ENCODE measurements at regions not wholly inside any gene's neighbourhood (a gene's known extent, or its start where the extent isn't known, plus 50 kb on each side); places are given as distances from the start of the nearest gene placed in this dataset.

DNA sequence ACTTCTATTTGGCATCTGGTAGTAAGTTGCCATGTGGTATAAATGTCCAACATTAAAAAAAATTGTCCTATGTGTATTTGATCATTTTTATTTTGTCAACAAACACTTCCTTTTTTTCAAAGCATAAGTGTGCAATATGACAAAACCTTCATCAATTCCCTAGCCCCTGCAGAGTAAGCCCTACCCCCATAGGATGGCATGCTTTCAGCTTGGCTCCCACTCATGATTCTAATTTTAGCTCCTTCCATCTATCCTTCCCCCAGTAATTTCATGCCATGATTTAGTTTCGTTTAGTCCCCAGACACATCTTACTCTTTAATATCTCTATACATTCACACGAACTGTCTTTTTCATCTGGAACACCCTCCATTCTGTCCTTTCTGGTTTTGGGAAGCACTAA lies 250.6 kb upstream of the RAG2 start:
- H3K9me3 ChIP-seq, result no peaks in the 10 kb centered on the region
- no peak for DNase-seq (ENCODE audit: low read depth in 1 of 2, low spot score in 1 of 2)
- no peak for ATAC-seq
- no peak overlapping the region for H3K4me2 ChIP-seq
- H3K4me1 ChIP-seq, result no peaks in the 10 kb centered on the region
- FAIRE-seq, result no peak
- 0% methylated on average over 2 of the region's 2 CpGs for WGBS (ENCODE audit: missing lambda C conversion rate)
- no peak overlapping the region for H3K4me3 ChIP-seq
- TF ChIP-seq, protein P1, sequence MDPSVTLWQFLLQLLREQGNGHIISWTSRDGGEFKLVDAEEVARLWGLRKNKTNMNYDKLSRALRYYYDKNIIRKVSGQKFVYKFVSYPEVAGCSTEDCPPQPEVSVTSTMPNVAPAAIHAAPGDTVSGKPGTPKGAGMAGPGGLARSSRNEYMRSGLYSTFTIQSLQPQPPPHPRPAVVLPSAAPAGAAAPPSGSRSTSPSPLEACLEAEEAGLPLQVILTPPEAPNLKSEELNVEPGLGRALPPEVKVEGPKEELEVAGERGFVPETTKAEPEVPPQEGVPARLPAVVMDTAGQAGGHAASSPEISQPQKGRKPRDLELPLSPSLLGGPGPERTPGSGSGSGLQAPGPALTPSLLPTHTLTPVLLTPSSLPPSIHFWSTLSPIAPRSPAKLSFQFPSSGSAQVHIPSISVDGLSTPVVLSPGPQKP (IDR thresholded peaks at IDR 0.05; ENCODE audit: low read depth, low read length), result no peak
- TF ChIP-seq ESRRA (IDR thresholded peaks at IDR 0.05; ENCODE audit: borderline replicate concordance, low read length) (no peak), TP53 (CRISPR knock-in tag; IDR thresholded peaks at IDR 0.05) (no peak), NPAS2 (CRISPR knock-in tag; IDR thresholded peaks at IDR 0.05; ENCODE audit: borderline replicate concordance) (no peak), RNF2 (IDR thresholded peaks at IDR 0.05; ENCODE audit: borderline replicate concordance, low read depth) (no peak), HOXB13 (CRISPR knock-in tag; IDR thresholded peaks at IDR 0.05; ENCODE audit: low read depth) (no peak), FOXS1 (CRISPR knock-in tag; IDR thresholded peaks at IDR 0.05) (no peak), NFE2L2 (conservative IDR thresholded peaks at IDR 0.05; ENCODE audit: low read length) (no peak), BHLHE40 (IDR thresholded peaks at IDR 0.05; ENCODE audit: low read depth, low read length) (no peak)
- TF ChIP-seq, protein P2, sequence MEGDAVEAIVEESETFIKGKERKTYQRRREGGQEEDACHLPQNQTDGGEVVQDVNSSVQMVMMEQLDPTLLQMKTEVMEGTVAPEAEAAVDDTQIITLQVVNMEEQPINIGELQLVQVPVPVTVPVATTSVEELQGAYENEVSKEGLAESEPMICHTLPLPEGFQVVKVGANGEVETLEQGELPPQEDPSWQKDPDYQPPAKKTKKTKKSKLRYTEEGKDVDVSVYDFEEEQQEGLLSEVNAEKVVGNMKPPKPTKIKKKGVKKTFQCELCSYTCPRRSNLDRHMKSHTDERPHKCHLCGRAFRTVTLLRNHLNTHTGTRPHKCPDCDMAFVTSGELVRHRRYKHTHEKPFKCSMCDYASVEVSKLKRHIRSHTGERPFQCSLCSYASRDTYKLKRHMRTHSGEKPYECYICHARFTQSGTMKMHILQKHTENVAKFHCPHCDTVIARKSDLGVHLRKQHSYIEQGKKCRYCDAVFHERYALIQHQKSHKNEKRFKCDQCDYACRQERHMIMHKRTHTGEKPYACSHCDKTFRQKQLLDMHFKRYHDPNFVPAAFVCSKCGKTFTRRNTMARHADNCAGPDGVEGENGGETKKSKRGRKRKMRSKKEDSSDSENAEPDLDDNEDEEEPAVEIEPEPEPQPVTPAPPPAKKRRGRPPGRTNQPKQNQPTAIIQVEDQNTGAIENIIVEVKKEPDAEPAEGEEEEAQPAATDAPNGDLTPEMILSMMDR (IDR thresholded peaks at IDR 0.05), result no peak
- no peak overlapping the region for H3K27ac ChIP-seq
- ChIA-PET POLR2A (no interaction called here), CTCF (no interaction called here)

DNA sequence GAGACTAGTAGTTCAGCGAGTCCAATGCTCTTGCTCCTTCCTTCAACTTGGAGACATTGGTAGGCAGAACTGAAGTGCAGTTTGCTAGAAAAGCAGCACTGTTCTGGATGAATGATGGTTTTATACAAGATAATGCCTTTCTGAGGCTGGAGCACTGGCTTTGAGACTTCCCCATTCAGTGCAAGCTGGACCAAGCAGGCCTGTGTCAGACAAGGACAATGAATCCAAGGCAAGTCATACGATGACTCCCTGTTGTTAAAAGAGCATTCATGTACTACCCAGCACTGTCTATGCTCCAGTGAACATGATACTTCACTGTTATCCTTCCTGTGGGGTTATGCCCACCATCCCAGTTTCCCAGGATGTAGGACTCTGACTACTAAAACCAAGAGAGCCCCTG lies 242.3 kb upstream of the RAG2 start:
- H3K4me1 ChIP-seq, result no peaks in the 10 kb centered on the region
- no peak for ATAC-seq
- POLR2A ChIA-PET, result no interaction called here
- TF ChIP-seq SREBF2 (IDR thresholded peaks at IDR 0.05) (no peak), FOXS1 (CRISPR knock-in tag; IDR thresholded peaks at IDR 0.05) (no peak), POLR2AphosphoS2 (conservative IDR thresholded peaks at IDR 0.05; ENCODE audit: low read length) (no peak), GATA3 (IDR thresholded peaks at IDR 0.05; ENCODE audit: borderline replicate concordance) (no peak), RNF2 (IDR thresholded peaks at IDR 0.05; ENCODE audit: borderline replicate concordance, low read depth) (no peak)
- TF ChIP-seq, protein P3, sequence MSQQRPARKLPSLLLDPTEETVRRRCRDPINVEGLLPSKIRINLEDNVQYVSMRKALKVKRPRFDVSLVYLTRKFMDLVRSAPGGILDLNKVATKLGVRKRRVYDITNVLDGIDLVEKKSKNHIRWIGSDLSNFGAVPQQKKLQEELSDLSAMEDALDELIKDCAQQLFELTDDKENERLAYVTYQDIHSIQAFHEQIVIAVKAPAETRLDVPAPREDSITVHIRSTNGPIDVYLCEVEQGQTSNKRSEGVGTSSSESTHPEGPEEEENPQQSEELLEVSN (IDR thresholded peaks at IDR 0.05; ENCODE audit: borderline replicate concordance, low read depth), result no peak
- 0% methylated on average over 2 of the region's 2 CpGs for WGBS (ENCODE audit: missing lambda C conversion rate)
- no peaks in the 10 kb centered on the region for H3K9me3 ChIP-seq
- no peak overlapping the region for H3K27ac ChIP-seq
- FAIRE-seq, result no peak
- H3K4me2 ChIP-seq, result no peak overlapping the region
- H3K4me3 ChIP-seq, result no peak overlapping the region
- CTCF ChIA-PET, result no interaction called here
- DNase-seq (ENCODE audit: low read depth in 1 of 2, low spot score in 1 of 2), result no peak

DNA sequence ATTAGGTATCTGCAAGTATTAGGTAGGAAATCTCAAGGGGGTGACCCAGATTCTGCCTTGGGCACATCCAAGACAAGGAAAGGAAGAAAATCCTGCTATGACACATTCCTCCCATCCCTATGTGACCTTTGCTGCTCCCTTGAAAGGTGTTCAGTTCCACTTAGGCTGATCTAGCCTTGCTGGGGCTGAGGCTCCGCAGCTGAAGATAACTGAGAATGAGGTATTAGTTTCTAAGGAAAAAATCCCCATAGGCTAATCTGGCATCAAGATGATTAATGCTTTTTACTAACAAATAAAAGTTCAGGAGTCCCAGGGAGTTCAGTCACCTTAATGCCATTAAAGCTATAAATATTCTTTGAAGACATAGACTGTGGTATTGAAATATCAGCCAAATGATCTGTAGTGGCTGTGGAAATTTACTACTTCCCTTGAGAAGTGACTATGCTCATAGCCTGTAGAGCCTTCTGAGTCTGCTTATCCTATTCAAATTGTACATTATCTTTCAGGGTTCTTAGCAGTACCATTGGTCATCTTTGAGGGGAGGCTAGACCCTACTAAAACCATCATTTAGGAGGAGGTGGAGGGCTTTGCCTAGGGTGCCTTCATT lies 239.9 kb upstream of the RAG2 start:
- 0% methylated on average over 1 of the region's 1 CpG for WGBS (ENCODE audit: missing lambda C conversion rate)
- no peak for FAIRE-seq
- TF ChIP-seq, protein P1 (IDR thresholded peaks at IDR 0.05; ENCODE audit: low read depth, low read length), result no peak
- TF ChIP-seq, protein P4, sequence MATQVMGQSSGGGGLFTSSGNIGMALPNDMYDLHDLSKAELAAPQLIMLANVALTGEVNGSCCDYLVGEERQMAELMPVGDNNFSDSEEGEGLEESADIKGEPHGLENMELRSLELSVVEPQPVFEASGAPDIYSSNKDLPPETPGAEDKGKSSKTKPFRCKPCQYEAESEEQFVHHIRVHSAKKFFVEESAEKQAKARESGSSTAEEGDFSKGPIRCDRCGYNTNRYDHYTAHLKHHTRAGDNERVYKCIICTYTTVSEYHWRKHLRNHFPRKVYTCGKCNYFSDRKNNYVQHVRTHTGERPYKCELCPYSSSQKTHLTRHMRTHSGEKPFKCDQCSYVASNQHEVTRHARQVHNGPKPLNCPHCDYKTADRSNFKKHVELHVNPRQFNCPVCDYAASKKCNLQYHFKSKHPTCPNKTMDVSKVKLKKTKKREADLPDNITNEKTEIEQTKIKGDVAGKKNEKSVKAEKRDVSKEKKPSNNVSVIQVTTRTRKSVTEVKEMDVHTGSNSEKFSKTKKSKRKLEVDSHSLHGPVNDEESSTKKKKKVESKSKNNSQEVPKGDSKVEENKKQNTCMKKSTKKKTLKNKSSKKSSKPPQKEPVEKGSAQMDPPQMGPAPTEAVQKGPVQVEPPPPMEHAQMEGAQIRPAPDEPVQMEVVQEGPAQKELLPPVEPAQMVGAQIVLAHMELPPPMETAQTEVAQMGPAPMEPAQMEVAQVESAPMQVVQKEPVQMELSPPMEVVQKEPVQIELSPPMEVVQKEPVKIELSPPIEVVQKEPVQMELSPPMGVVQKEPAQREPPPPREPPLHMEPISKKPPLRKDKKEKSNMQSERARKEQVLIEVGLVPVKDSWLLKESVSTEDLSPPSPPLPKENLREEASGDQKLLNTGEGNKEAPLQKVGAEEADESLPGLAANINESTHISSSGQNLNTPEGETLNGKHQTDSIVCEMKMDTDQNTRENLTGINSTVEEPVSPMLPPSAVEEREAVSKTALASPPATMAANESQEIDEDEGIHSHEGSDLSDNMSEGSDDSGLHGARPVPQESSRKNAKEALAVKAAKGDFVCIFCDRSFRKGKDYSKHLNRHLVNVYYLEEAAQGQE (IDR thresholded peaks at IDR 0.05), result no peak
- H3K4me1 ChIP-seq, result no peaks in the 10 kb centered on the region
- no peak for ATAC-seq
- no peak for DNase-seq (ENCODE audit: low read depth in 1 of 2, low spot score in 1 of 2)
- H3K4me2 ChIP-seq, result no peak overlapping the region
- no peak overlapping the region for H3K4me3 ChIP-seq
- no peaks in the 10 kb centered on the region for H3K9me3 ChIP-seq
- CTCF ChIA-PET, result interaction anchor here (1.4 kb wide), 1 partner anchor 91 kb away, joined by 3 read pairs; no protein-coding TSS in a partner anchor
- no peak overlapping the region for H3K27ac ChIP-seq
- POLR2A ChIA-PET, result no interaction called here
